ENCODE measurements at regions not wholly inside any gene's neighbourhood (a gene's known extent, or its start where the extent isn't known, plus 50 kb on each side); places are given as distances from the start of the nearest gene placed in this dataset.

GRCh38 chr14:36028218-36028617 is 148.3 kb downstream of the PTCSC3 start:
- ChIA-PET POLR2A (no interaction called here), CTCF (interaction anchor here (0.6 to 1.4 kb wide), 2 partner anchors 41 to 374 kb away, joined by 3 to 6 read pairs; no protein-coding TSS in a partner anchor)
- Mint-ChIP-seq H3K27ac (no peak overlapping the region), H3K36me3 (no peaks in the 10 kb centered on the region), H3K27me3 (no peaks in the 10 kb centered on the region), H3K9me3 (no peaks in the 10 kb centered on the region), H3K4me3 (no peak overlapping the region), H3K4me1 (ENCODE audit: low read depth) (no peaks in the 10 kb centered on the region)
- intact Hi-C loops (cut with micrococcal nuclease): loop anchor here (1.0 kb wide), 1 partner anchor 145 kb away; no protein-coding TSS in a partner anchor
- DNase-seq: peak; percentile 15

- DNase-seq: no peak
- H3K27me3 Mint-ChIP-seq: no peaks in the 10 kb centered on the region
- H3K27ac Mint-ChIP-seq: no peak overlapping the region
Observed at GRCh38 chr14:36027354-36027753, 149.2 kb downstream of the PTCSC3 start.

GRCh38 chr14:36022765-36023410 is 153.6 kb downstream of the PTCSC3 start:
- no peaks in the 10 kb centered on the region for H3K9me3 Mint-ChIP-seq
- no peak overlapping the region for H3K4me3 Mint-ChIP-seq
- POLR2A ChIA-PET: no interaction called here
- CTCF ChIA-PET: interaction anchor here (0.6 kb wide), 2 partner anchors 140 to 169 kb away, joined by 3 read pairs; no protein-coding TSS in a partner anchor
- no peaks in the 10 kb centered on the region for H3K36me3 Mint-ChIP-seq
- no peak for DNase-seq
- H3K4me1 Mint-ChIP-seq (ENCODE audit: low read depth): peaks cover 19% of the 10 kb centered on the region
- H3K27ac Mint-ChIP-seq: no peak overlapping the region
- H3K27me3 Mint-ChIP-seq: no peaks in the 10 kb centered on the region
- intact Hi-C loops (cut with micrococcal nuclease): no loop called here

More at GRCh38 chr14:36027354-36027753, 149.2 kb downstream of the PTCSC3 start:
- Mint-ChIP-seq H3K36me3 (no peaks in the 10 kb centered on the region), H3K9me3 (no peaks in the 10 kb centered on the region), H3K4me3 (no peak overlapping the region), H3K4me1 (ENCODE audit: low read depth) (no peaks in the 10 kb centered on the region)
- intact Hi-C loops (cut with micrococcal nuclease): no loop called here
- POLR2A ChIA-PET: no interaction called here
- CTCF ChIA-PET: no interaction called here

GRCh38 chr14:36021591-36022320 is 154.8 kb downstream of the PTCSC3 start:
- no peak overlapping the region for H3K27ac Mint-ChIP-seq
- H3K36me3 Mint-ChIP-seq: no peaks in the 10 kb centered on the region
- ChIA-PET POLR2A (no interaction called here), CTCF (interaction anchor here (0.9 to 1.8 kb wide), 3 partner anchors 48 to 142 kb away, joined by 3 to 8 read pairs (median 3); no protein-coding TSS in a partner anchor)
- H3K9me3 Mint-ChIP-seq: no peaks in the 10 kb centered on the region
- peaks cover 19% of the 10 kb centered on the region for H3K4me1 Mint-ChIP-seq (ENCODE audit: low read depth)
- intact Hi-C loops (cut with micrococcal nuclease): no loop called here
- H3K4me3 Mint-ChIP-seq: no peak overlapping the region
- H3K27me3 Mint-ChIP-seq: no peaks in the 10 kb centered on the region
- no peak for DNase-seq

GRCh38 chr14:36021030-36021422 is 155.5 kb downstream of the PTCSC3 start:
- H3K4me3 Mint-ChIP-seq: no peak overlapping the region
- ChIA-PET POLR2A (no interaction called here), CTCF (interaction anchor here (0.9 to 1.8 kb wide), 2 partner anchors 49 to 138 kb away, joined by 3 to 8 read pairs; no protein-coding TSS in a partner anchor)
- no peaks in the 10 kb centered on the region for H3K27me3 Mint-ChIP-seq
- H3K27ac Mint-ChIP-seq: no peak overlapping the region
- H3K9me3 Mint-ChIP-seq: no peaks in the 10 kb centered on the region
- no peak for DNase-seq
- peaks cover 19% of the 10 kb centered on the region for H3K4me1 Mint-ChIP-seq (ENCODE audit: low read depth)
- no peaks in the 10 kb centered on the region for H3K36me3 Mint-ChIP-seq
- intact Hi-C loops (cut with micrococcal nuclease): no loop called here

GRCh38 chr14:36020120-36021029 is 156.1 kb downstream of the PTCSC3 start:
- Mint-ChIP-seq H3K4me1 (ENCODE audit: low read depth) (peaks cover 19% of the 10 kb centered on the region), H3K4me3 (no peak overlapping the region), H3K36me3 (no peaks in the 10 kb centered on the region), H3K27ac (no peak overlapping the region), H3K9me3 (no peaks in the 10 kb centered on the region), H3K27me3 (no peaks in the 10 kb centered on the region)
- DNase-seq: no peak
- POLR2A ChIA-PET: no interaction called here
- intact Hi-C loops (cut with micrococcal nuclease): no loop called here
- CTCF ChIA-PET: interaction anchor here (1.8 kb wide), 1 partner anchor 49 kb away, joined by 8 read pairs; no protein-coding TSS in a partner anchor

- intact Hi-C loops (cut with micrococcal nuclease): no loop called here
- Mint-ChIP-seq H3K9me3 (no peaks in the 10 kb centered on the region), H3K4me3 (no peak overlapping the region), H3K27ac (peak overlapping the region; percentile 55), H3K27me3 (no peaks in the 10 kb centered on the region), H3K4me1 (ENCODE audit: low read depth) (peaks cover 19% of the 10 kb centered on the region), H3K36me3 (no peaks in the 10 kb centered on the region)
- DNase-seq: peak; percentile 11
- POLR2A ChIA-PET: no interaction called here
- CTCF ChIA-PET: no interaction called here
Observed at GRCh38 chr14:36019126-36019525, 157.4 kb downstream of the PTCSC3 start.

GRCh38 chr14:36014236-36014635 is 162.3 kb downstream of the PTCSC3 start:
- intact Hi-C loops (cut with micrococcal nuclease): no loop called here
- ChIA-PET CTCF (no interaction called here), POLR2A (no interaction called here)
- H3K9me3 Mint-ChIP-seq: no peaks in the 10 kb centered on the region
- DNase-seq: no peak
- no peak overlapping the region for H3K27ac Mint-ChIP-seq
- H3K27me3 Mint-ChIP-seq: no peaks in the 10 kb centered on the region
- no peak overlapping the region for H3K4me3 Mint-ChIP-seq
- H3K36me3 Mint-ChIP-seq: no peaks in the 10 kb centered on the region
- peaks cover under 1% of the 10 kb centered on the region for H3K4me1 Mint-ChIP-seq (ENCODE audit: low read depth)

- ChIA-PET CTCF (no interaction called here), POLR2A (no interaction called here)
- intact Hi-C loops (cut with micrococcal nuclease): no loop called here
- no peak overlapping the region for H3K27ac Mint-ChIP-seq
- H3K4me1 Mint-ChIP-seq (ENCODE audit: low read depth): no peaks in the 10 kb centered on the region
- DNase-seq: no peak
- H3K27me3 Mint-ChIP-seq: no peaks in the 10 kb centered on the region
- H3K9me3 Mint-ChIP-seq: no peaks in the 10 kb centered on the region
- no peak overlapping the region for H3K4me3 Mint-ChIP-seq
- H3K36me3 Mint-ChIP-seq: no peaks in the 10 kb centered on the region
Observed at GRCh38 chr14:36013483-36013882, 163.0 kb downstream of the PTCSC3 start.

- ChIA-PET CTCF (no interaction called here), POLR2A (no interaction called here)
- Mint-ChIP-seq H3K9me3 (no peaks in the 10 kb centered on the region), H3K36me3 (no peaks in the 10 kb centered on the region), H3K27ac (no peak overlapping the region), H3K4me1 (ENCODE audit: low read depth) (no peaks in the 10 kb centered on the region), H3K4me3 (no peak overlapping the region), H3K27me3 (no peaks in the 10 kb centered on the region)
- intact Hi-C loops (cut with micrococcal nuclease): no loop called here
- no peak for DNase-seq
Observed at GRCh38 chr14:36012621-36013020, 163.9 kb downstream of the PTCSC3 start.

GRCh38 chr14:36009643-36010042 is 166.9 kb downstream of the PTCSC3 start:
- Mint-ChIP-seq H3K4me1 (ENCODE audit: low read depth) (peaks cover 3% of the 10 kb centered on the region), H3K4me3 (no peak overlapping the region), H3K27me3 (peaks cover 3% of the 10 kb centered on the region), H3K9me3 (no peaks in the 10 kb centered on the region), H3K36me3 (no peaks in the 10 kb centered on the region), H3K27ac (no peak overlapping the region)
- intact Hi-C loops (cut with micrococcal nuclease): no loop called here
- POLR2A ChIA-PET: interaction anchor here (0.7 kb wide), 1 partner anchor 1637 kb away, joined by 3 read pairs; no protein-coding TSS in a partner anchor
- DNase-seq: no peak
- CTCF ChIA-PET: interaction anchor here (0.8 kb wide), 1 partner anchor 13 kb away, joined by 3 read pairs; no protein-coding TSS in a partner anchor

GRCh38 chr14:36006623-36007022 is 169.9 kb downstream of the PTCSC3 start:
- no peaks in the 10 kb centered on the region for H3K9me3 Mint-ChIP-seq
- POLR2A ChIA-PET: no interaction called here

More at GRCh38 chr14:36006623-36007022, 169.9 kb downstream of the PTCSC3 start:
- CTCF ChIA-PET: interaction anchor here (0.8 kb wide), 1 partner anchor 123 kb away, joined by 3 read pairs; no protein-coding TSS in a partner anchor
- DNase-seq: no peak
- H3K27me3 Mint-ChIP-seq: peaks cover 3% of the 10 kb centered on the region
- no peaks in the 10 kb centered on the region for H3K36me3 Mint-ChIP-seq
- intact Hi-C loops (cut with micrococcal nuclease): no loop called here
- H3K4me1 Mint-ChIP-seq (ENCODE audit: low read depth): peaks cover 3% of the 10 kb centered on the region
- no peak overlapping the region for H3K27ac Mint-ChIP-seq
- H3K4me3 Mint-ChIP-seq: no peak overlapping the region

All from activated CD4-positive, alpha-beta memory T cell treated with anti-CD3 and anti-CD28 coated beads for 36 hours (primary cell).